GM12873 (cell line): ENCODE measurements at regions not wholly inside any gene's neighbourhood (a gene's known extent, or its start where the extent isn't known, plus 50 kb on each side); places are given as distances from the start of the nearest gene placed in this dataset.

Experiments used
- TF ChIP-seq, protein P1 (sequence below): IDR thresholded peaks from 2 replicates; pipeline ENCODE4 v1.5.1; 2012; ENCODE audit warnings: low read depth, mild to moderate bottlenecking, moderate library complexity, low read length, control low read depth; ENCODE audit not compliant: insufficient read depth; ENCODE audit errors: missing control alignments

DNA sequence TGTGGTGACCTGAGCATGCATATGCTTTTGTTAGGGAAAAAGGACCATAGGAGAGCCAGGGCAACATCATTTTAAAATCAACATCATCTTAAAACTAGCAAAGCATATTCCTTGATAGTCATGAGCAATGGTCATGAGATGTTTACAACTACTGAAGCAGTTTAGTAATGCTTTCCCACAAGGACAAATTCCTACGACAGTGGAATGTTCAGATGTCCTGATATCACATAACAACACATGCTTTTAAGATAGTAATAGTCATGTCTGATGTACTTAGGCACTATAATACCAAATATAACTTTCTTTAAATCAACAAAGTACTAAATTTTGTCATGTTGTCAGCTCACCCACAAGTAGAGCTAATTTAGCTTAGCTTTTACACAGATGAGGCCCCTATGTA is 370.3 kb downstream of the HTR1B start:
- TF ChIP-seq, protein P1, sequence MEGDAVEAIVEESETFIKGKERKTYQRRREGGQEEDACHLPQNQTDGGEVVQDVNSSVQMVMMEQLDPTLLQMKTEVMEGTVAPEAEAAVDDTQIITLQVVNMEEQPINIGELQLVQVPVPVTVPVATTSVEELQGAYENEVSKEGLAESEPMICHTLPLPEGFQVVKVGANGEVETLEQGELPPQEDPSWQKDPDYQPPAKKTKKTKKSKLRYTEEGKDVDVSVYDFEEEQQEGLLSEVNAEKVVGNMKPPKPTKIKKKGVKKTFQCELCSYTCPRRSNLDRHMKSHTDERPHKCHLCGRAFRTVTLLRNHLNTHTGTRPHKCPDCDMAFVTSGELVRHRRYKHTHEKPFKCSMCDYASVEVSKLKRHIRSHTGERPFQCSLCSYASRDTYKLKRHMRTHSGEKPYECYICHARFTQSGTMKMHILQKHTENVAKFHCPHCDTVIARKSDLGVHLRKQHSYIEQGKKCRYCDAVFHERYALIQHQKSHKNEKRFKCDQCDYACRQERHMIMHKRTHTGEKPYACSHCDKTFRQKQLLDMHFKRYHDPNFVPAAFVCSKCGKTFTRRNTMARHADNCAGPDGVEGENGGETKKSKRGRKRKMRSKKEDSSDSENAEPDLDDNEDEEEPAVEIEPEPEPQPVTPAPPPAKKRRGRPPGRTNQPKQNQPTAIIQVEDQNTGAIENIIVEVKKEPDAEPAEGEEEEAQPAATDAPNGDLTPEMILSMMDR, result no peak

DNA sequence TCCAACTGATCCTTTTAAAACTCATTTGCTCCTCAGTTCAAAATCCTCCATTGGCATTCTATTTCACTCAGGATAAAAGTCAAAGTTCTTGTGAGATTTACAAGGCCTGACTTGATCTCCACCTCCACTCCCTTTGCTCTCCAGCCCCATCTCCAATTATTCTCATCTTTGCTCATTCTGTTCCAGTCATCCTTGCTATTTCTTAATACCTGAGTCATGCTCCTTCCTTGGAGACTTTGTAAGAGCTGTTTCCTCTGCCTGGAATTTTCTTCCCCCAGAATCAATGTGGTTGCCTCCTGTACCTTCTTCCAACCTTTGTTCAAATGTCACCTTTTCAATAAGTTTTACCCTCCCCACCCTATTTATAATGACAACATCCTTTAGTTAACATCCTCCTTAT is 373.5 kb downstream of the HTR1B start:
- TF ChIP-seq, protein P1, result no peak

DNA sequence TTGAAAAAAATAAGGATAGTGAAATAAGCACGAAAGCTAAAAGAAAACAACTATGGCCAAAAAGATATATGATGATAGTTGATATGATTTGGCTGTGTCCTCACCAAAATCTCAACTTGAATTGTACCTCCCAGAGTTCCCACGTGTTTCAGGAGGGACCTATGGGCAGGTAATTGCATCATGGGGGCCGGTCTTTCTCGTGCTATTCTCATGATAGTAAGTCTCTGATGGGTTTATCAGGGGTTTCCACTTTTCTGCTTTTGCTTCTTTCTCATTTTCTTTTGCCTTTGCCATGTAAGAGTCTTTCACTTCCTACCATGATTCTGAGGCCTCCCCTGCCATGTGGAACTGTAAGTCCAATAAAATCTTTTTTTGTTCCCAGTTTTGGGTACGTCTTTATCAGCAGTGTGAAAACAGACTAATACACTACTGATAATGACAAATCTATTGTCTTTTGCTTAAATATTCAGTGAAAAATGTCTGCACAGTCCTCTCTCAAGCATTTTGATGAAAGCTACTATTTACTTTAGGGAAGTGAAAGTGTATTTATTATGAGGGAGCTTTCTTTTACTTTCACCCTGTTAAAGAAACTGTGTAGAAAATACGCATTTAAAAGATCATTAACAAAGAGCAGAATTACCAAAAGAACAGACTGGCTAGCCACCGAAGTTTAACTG is 389.1 kb downstream of the HTR1B start:
- TF ChIP-seq, protein P1, result no peak

DNA sequence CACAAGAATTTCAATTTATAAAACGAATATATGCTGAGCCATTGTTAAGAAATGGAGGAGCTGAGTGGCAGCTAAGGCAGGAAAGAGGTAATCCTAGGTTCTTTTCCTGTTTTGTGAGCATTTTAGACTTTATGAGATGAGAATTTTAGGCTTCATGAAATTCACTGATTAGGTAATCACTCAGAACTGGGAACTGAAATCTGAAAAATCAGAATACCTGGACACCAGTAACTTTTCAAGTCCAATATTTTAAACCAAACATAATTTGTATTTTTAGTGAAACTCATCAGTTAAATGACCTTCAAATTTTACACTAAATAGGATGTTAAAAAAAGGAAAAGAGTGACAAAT is 389.9 kb downstream of the HTR1B start:
- TF ChIP-seq, protein P1, result no peak

DNA sequence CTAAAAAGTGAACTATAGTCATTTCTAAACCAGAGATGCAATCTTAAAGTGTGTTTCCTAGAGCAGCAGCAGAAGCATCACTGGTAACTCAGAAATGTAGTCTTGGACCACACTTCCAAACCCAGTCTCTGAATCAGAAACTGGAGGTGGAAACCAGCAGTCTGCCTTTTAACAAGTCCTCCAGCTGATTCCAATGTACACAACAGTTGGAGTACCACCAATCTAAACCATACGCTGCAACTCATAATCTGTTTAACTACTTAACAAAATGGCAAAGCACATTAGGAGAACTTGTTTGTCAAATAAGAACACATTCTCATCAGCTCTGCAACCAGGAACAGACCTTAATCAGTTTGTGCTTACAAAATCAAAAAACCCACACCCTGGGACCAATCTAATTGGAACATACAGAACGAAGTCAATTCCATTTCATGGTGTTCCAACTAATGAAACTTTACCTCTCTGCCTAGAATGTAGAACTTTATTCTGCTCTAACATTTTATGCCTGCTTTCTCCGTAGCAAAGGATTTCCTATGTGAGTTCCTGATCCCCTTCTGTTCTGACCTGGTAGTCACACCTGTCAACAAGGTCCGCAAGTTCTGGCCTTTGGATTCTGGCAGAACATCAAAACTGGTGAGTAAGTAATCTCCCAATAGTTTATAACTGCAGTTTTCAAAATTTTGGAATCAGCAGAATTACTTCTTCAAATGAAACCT is 390.4 kb downstream of the HTR1B start:
- TF ChIP-seq, protein P1, result no peak

DNA sequence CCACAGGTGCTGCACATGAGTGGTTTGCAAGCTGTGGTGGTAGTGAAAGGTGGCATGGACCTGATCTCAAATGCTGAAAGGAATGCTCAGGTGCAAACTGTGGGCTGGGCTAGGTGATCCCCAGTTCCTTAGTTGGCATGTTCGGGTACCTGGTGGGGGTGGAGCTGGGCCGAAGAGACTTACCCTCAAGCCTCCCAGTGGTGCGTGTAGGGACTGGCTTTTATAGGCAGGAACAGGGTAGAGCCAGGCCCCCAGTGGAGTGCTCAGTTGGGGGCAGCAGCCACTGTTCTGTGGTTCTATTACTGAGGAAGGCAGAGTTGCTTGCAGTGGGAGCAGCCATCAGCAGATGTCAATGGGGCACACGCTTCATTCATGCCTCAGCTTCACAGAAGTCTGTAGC is 399.8 kb downstream of the HTR1B start:
- TF ChIP-seq, protein P1, result no peak

DNA sequence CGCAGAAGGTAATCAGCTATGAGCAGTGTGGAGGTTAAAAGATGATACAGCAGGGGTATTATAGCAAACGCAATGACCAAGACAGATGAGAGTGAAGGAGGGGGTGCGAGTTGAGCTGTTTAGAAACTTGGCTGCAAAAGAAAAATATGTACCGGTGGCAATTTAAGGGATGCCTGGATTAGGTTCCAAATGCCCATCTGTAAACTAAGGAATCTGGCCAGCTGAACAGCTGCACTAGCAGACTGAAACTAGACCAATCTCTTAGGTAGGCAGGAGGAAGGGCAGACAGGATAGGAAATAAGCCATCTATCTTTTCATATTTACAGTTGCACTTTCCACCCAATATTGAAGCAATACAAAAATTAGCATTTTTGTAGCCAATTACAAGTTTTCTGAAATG is 407.6 kb downstream of the HTR1B start:
- TF ChIP-seq, protein P1, result no peak
